ENCODE measurements at regions not wholly inside any gene's neighbourhood (a gene's known extent, or its start where the extent isn't known, plus 50 kb on each side); places are given as distances from the start of the nearest gene placed in this dataset.

DNA sequence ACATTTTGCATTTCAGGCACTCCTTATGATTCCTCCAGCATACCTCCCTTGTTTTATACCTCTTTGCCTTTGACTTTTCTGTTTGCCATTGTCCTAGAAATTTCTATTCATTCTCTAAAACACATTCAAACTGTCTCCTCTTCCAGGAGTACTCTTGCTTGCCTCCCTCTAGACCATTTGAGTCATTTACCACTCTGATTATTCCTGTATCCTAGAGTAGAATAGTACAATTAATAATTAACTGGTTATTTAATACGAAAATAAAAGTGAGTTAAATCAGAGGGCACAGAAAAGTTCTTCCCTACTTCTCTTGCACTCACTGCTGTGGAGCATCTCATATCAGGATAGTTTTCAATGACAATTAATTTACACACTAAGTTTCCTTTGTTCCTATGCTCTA is 290.2 kb upstream of the RORA start:
- Histone ChIP-seq H3K79me2 (replicated peaks; ENCODE audit: insufficient read depth, low read length) (no peaks in the 10 kb centered on the region), H3K9me3 (ENCODE audit: low read length) (no peaks in the 10 kb centered on the region), H3K9me2 (ENCODE audit: insufficient read depth, low read length) (no peaks in the 10 kb centered on the region), H3K9ac (ENCODE audit: low read length) (no peak overlapping the region), H4K20me1 (ENCODE audit: insufficient read depth) (no peaks in the 10 kb centered on the region), H3K36me3 (ENCODE audit: insufficient read depth, low read length) (no peaks in the 10 kb centered on the region), H3K27me3 (ENCODE audit: insufficient read depth, low read depth, low read length) (no peaks in the 10 kb centered on the region), H3F3A (ENCODE audit: insufficient read depth, low read length, poor library complexity, severe bottlenecking) (no peaks in the 10 kb centered on the region), H2AFZ (ENCODE audit: low read depth, low read length) (no peak overlapping the region), H3K4me3 (ENCODE audit: low read length) (no peak overlapping the region), H3K4me2 (ENCODE audit: low read length) (no peak overlapping the region), H3K27ac (ENCODE audit: low read length) (no peak overlapping the region)
- TF ChIP-seq, protein P1, sequence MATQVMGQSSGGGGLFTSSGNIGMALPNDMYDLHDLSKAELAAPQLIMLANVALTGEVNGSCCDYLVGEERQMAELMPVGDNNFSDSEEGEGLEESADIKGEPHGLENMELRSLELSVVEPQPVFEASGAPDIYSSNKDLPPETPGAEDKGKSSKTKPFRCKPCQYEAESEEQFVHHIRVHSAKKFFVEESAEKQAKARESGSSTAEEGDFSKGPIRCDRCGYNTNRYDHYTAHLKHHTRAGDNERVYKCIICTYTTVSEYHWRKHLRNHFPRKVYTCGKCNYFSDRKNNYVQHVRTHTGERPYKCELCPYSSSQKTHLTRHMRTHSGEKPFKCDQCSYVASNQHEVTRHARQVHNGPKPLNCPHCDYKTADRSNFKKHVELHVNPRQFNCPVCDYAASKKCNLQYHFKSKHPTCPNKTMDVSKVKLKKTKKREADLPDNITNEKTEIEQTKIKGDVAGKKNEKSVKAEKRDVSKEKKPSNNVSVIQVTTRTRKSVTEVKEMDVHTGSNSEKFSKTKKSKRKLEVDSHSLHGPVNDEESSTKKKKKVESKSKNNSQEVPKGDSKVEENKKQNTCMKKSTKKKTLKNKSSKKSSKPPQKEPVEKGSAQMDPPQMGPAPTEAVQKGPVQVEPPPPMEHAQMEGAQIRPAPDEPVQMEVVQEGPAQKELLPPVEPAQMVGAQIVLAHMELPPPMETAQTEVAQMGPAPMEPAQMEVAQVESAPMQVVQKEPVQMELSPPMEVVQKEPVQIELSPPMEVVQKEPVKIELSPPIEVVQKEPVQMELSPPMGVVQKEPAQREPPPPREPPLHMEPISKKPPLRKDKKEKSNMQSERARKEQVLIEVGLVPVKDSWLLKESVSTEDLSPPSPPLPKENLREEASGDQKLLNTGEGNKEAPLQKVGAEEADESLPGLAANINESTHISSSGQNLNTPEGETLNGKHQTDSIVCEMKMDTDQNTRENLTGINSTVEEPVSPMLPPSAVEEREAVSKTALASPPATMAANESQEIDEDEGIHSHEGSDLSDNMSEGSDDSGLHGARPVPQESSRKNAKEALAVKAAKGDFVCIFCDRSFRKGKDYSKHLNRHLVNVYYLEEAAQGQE (IDR thresholded peaks at IDR 0.05; ENCODE audit: borderline replicate concordance): no peak
- no peak for TF ChIP-seq EZH2 (IDR thresholded peaks at IDR 0.05; ENCODE audit: borderline replicate concordance, insufficient read depth, low read length, poor library complexity, severe bottlenecking)
- TF ChIP-seq SMC3 (conservative IDR thresholded peaks at IDR 0.05; ENCODE audit: poor library complexity): no peak
- TF ChIP-seq TAF1 (IDR thresholded peaks at IDR 0.05; ENCODE audit: low read depth): no peak

- Histone ChIP-seq H3K27ac (ENCODE audit: low read length) (no peak overlapping the region), H3K4me3 (ENCODE audit: low read length) (no peak overlapping the region), H2AFZ (ENCODE audit: low read depth, low read length) (no peak overlapping the region), H3K4me2 (ENCODE audit: low read length) (no peak overlapping the region), H4K20me1 (ENCODE audit: insufficient read depth) (no peaks in the 10 kb centered on the region), H3K27me3 (ENCODE audit: insufficient read depth, low read depth, low read length) (no peaks in the 10 kb centered on the region), H3K9ac (ENCODE audit: low read length) (no peak overlapping the region), H3K9me3 (ENCODE audit: low read length) (no peaks in the 10 kb centered on the region), H3K36me3 (ENCODE audit: insufficient read depth, low read length) (no peaks in the 10 kb centered on the region), H3F3A (ENCODE audit: insufficient read depth, low read length, poor library complexity, severe bottlenecking) (no peaks in the 10 kb centered on the region), H3K79me2 (replicated peaks; ENCODE audit: insufficient read depth, low read length) (no peaks in the 10 kb centered on the region), H3K9me2 (ENCODE audit: insufficient read depth, low read length) (no peaks in the 10 kb centered on the region)
- no peak for TF ChIP-seq MXI1 (conservative IDR thresholded peaks at IDR 0.05; ENCODE audit: poor library complexity, severe bottlenecking)
- TF ChIP-seq CTCF (IDR thresholded peaks at IDR 0.05; ENCODE audit: poor library complexity, severe bottlenecking): no peak
- no peak for TF ChIP-seq SMC3 (conservative IDR thresholded peaks at IDR 0.05; ENCODE audit: poor library complexity)
- TF ChIP-seq, protein P1 (IDR thresholded peaks at IDR 0.05; ENCODE audit: borderline replicate concordance): no peak
- no peak for TF ChIP-seq TAF1 (IDR thresholded peaks at IDR 0.05; ENCODE audit: low read depth)
- no peak for TF ChIP-seq EP300 (conservative IDR thresholded peaks at IDR 0.05; ENCODE audit: poor library complexity, severe bottlenecking)
- TF ChIP-seq POLR2AphosphoS5 (IDR thresholded peaks at IDR 0.05): no peak
- no peak for TF ChIP-seq RAD21 (conservative IDR thresholded peaks at IDR 0.05)
Observed at GRCh38 chr15:61518191-61518950, 289.3 kb upstream of the RORA start.

Data from neural cell (in vitro differentiated cells).